ENCODE measurements at regions not wholly inside any gene's neighbourhood (a gene's known extent, or its start where the extent isn't known, plus 50 kb on each side); places are given as distances from the start of the nearest gene placed in this dataset.

DNA sequence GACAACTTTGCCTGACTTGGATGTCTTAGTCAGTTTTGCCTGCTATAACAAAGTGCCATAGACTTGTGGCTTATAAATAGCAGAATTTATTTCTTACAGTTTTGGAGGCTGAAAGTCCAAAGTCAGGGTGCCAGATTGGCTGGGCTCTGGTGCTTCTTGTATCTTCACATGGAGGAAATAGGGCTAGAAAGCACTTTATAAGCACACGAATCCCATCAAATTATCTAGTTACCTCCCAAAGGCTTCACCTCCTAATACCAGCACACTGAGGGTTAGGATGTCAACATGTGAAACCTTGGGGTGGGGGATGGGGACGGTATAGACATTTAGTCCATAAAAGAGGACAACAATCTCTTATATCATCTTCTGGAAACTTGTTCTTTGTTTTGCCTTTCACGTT is 116.8 kb downstream of the SQOR start:
- no peaks in the 10 kb centered on the region for H3K9me3 ChIP-seq (replicated peaks; ENCODE audit: control insufficient read depth, insufficient read depth, low read length)
- ATAC-seq (no peak), FAIRE-seq (no peak), DNase-seq (ENCODE audit: low read depth, low spot score) (no peak)
- BruUV-seq (replicated peaks) = no TSS peak
- no peaks in the 10 kb centered on the region for H4K20me1 ChIP-seq (ENCODE audit: control insufficient read depth, insufficient read depth)
- H2AFZ ChIP-seq (ENCODE audit: control insufficient read depth, low read depth, low read length) = no peak overlapping the region
- no peak overlapping the region for H3K4me3 ChIP-seq
- ChIA-PET SMC1A (ENCODE audit: uncharacterized antibody, unreplicated experiment) (no interaction called here), RAD21 (ENCODE audit: unreplicated experiment) (no interaction called here), CTCF (no interaction called here), POLR2A (no interaction called here)
- no peaks in the 10 kb centered on the region for H3K27me3 ChIP-seq (replicated peaks in 1 of 2; ENCODE audit: control insufficient read depth in 2 of 2, insufficient read depth in 2 of 2, low read length in 1 of 2)
- no peaks in the 10 kb centered on the region for H3K36me3 ChIP-seq (ENCODE audit: control insufficient read depth in 2 of 2, insufficient read depth in 2 of 2, low read length in 1 of 2)
- TF ChIP-seq, protein P1, sequence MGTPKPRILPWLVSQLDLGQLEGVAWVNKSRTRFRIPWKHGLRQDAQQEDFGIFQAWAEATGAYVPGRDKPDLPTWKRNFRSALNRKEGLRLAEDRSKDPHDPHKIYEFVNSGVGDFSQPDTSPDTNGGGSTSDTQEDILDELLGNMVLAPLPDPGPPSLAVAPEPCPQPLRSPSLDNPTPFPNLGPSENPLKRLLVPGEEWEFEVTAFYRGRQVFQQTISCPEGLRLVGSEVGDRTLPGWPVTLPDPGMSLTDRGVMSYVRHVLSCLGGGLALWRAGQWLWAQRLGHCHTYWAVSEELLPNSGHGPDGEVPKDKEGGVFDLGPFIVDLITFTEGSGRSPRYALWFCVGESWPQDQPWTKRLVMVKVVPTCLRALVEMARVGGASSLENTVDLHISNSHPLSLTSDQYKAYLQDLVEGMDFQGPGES (IDR thresholded peaks at IDR 0.05) = no peak
- no peak for TF ChIP-seq BCL11A (IDR thresholded peaks at IDR 0.05; ENCODE audit: low read depth, low read length)
- TF ChIP-seq ATF2 (IDR thresholded peaks at IDR 0.05; ENCODE audit: low read length) = no peak
- no peak for TF ChIP-seq RUNX3 (IDR thresholded peaks at IDR 0.05; ENCODE audit: low read length)
- TF ChIP-seq SMC3 (IDR thresholded peaks at IDR 0.05; ENCODE audit: borderline replicate concordance, low read length) = no peak
- TF ChIP-seq SMAD5 (IDR thresholded peaks at IDR 0.05; ENCODE audit: low read depth) = no peak
- no peak for TF ChIP-seq NFYB (IDR thresholded peaks at IDR 0.05; ENCODE audit: insufficient read depth, low read depth, low read length)
- TF ChIP-seq, protein P2, sequence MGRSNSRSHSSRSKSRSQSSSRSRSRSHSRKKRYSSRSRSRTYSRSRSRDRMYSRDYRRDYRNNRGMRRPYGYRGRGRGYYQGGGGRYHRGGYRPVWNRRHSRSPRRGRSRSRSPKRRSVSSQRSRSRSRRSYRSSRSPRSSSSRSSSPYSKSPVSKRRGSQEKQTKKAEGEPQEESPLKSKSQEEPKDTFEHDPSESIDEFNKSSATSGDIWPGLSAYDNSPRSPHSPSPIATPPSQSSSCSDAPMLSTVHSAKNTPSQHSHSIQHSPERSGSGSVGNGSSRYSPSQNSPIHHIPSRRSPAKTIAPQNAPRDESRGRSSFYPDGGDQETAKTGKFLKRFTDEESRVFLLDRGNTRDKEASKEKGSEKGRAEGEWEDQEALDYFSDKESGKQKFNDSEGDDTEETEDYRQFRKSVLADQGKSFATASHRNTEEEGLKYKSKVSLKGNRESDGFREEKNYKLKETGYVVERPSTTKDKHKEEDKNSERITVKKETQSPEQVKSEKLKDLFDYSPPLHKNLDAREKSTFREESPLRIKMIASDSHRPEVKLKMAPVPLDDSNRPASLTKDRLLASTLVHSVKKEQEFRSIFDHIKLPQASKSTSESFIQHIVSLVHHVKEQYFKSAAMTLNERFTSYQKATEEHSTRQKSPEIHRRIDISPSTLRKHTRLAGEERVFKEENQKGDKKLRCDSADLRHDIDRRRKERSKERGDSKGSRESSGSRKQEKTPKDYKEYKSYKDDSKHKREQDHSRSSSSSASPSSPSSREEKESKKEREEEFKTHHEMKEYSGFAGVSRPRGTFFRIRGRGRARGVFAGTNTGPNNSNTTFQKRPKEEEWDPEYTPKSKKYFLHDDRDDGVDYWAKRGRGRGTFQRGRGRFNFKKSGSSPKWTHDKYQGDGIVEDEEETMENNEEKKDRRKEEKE (IDR thresholded peaks at IDR 0.05) = no peak
- TF ChIP-seq YBX1 (IDR thresholded peaks at IDR 0.05) = no peak
- TF ChIP-seq ETV6 (conservative IDR thresholded peaks at IDR 0.05 in 1 of 2, IDR thresholded peaks at IDR 0.05 in 1 of 2; ENCODE audit: borderline replicate concordance in 1 of 2, low read depth in 1 of 2) = no peak
- TF ChIP-seq MTA2 (IDR thresholded peaks at IDR 0.05; ENCODE audit: low read depth) = no peak
- no peak for TF ChIP-seq NR2C2 (IDR thresholded peaks at IDR 0.05; ENCODE audit: borderline replicate concordance, control insufficient read depth, insufficient read length, low read depth)
- TF ChIP-seq SUPT20H (IDR thresholded peaks at IDR 0.05; ENCODE audit: borderline replicate concordance, control insufficient read depth, low read depth, low read length) = no peak
- no peak overlapping the region for H3K9ac ChIP-seq (ENCODE audit: control insufficient read depth, insufficient read depth, low read length)
- no peak overlapping the region for H3K4me2 ChIP-seq (ENCODE audit: control insufficient read depth, insufficient read depth)
- no peaks in the 10 kb centered on the region for H3K4me1 ChIP-seq (ENCODE audit: control insufficient read depth, insufficient read depth, low read length)
- in situ Hi-C loops (cut with MboI) = no loop called here
- H3K27ac ChIP-seq (ENCODE audit: control insufficient read depth, insufficient read depth) = no peak overlapping the region
- WGBS (ENCODE audit: insufficient coverage, insufficient replicate concordance, low lambda C conversion rate, missing lambda C conversion rate) = 17% methylated on average over 3 of the region's 3 CpGs
- intact Hi-C loops (cut with micrococcal nuclease; ENCODE audit: unreplicated experiment) = no loop called here
- no peaks in the 10 kb centered on the region for H3K79me2 ChIP-seq (ENCODE audit: control insufficient read depth, insufficient read depth, low read length)

Measured in GM12878 (cell line).